Transverse colon (tissue), 3 donors: ENCODE measurements at regions not wholly inside any gene's neighbourhood (a gene's known extent, or its start where the extent isn't known, plus 50 kb on each side); places are given as distances from the start of the nearest gene placed in this dataset.

Experiments used
- CTCF ChIP-seq, 5 experiments: fragments of 200-600 bp in 3 of 5; fragments of 450-650 bp in 2 of 5; sonication (generic) in 3 of 5; IDR thresholded peaks; 1 replicate in 2 of 5; 2 replicates in 3 of 5; pipeline ENCODE4 v1.5.1; 2016 to 2017; ENCODE audit warnings: antibody characterized with exemption in 5 of 5, inconsistent platforms in 3 of 5, mild to moderate bottlenecking in 2 of 5, moderate library complexity in 1 of 5
- EP300 ChIP-seq: sonication (generic); formaldehyde crosslinking; IDR thresholded peaks from one replicate; pipeline ENCODE4 v1.6.1; 2017; ENCODE audit warnings: antibody characterized with exemption, low read depth
- POLR2A ChIP-seq: fragments of 450-650 bp; IDR thresholded peaks from one replicate; pipeline ENCODE4 v1.6.1; 2016; ENCODE audit warnings: antibody characterized with exemption, mild to moderate bottlenecking, moderate library complexity

- no peak for TF ChIP-seq CTCF (IDR thresholded peaks at IDR 0.05)
- TF ChIP-seq POLR2A, result no peak
- no peak for TF ChIP-seq EP300
Observed at GRCh38 chr1:81496349-81496748, 304.4 kb upstream of the ADGRL2 start.
